ENCODE measurements at regions not wholly inside any gene's neighbourhood (a gene's known extent, or its start where the extent isn't known, plus 50 kb on each side); places are given as distances from the start of the nearest gene placed in this dataset.

DNA sequence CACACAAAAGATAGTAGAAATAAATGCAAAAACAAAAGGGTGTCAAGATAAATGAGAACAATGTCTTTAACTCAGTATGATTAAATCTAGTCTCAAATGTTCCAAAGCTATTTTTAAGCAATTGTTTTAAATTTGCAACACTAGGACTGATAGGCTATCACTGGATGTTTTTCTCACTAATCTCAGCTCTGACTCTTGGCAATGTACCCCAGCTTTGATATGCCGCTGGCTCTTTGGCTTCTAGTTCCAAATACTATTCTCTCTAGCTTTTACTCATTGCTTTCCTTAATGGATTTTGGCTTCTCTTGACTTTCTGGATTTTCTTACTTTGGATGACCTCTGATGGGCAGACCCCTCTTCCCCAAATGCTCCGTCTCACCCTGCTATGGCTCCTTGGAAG lies 116.0 kb upstream of the SLC35B3 start:
- Histone ChIP-seq H3K79me2 (ENCODE audit: insufficient read depth, low read length) (no peaks in the 10 kb centered on the region), H3K27me3 (ENCODE audit: insufficient read depth, low read length) (no peaks in the 10 kb centered on the region), H3K36me3 (ENCODE audit: control insufficient read depth in 1 of 2, insufficient read depth in 2 of 2, low read length in 2 of 2) (no peaks in the 10 kb centered on the region), H3K9ac (ENCODE audit: low read length) (no peak overlapping the region), H4K20me1 (ENCODE audit: insufficient read depth) (no peaks in the 10 kb centered on the region), H3K4me3 (replicated peaks in 1 of 2; ENCODE audit: low read depth in 1 of 2, low read length in 2 of 2) (no peak overlapping the region), H3K9me3 (ENCODE audit: control insufficient read depth in 1 of 2, insufficient read depth in 1 of 2, low read depth in 1 of 2, low read length in 2 of 2) (no peaks in the 10 kb centered on the region), H3K9me2 (ENCODE audit: insufficient read depth) (no peaks in the 10 kb centered on the region), H3K27ac (ENCODE audit: low read depth, low read length) (no peak overlapping the region), H2AFZ (ENCODE audit: low read depth, low read length, poor library complexity, severe bottlenecking) (no peak overlapping the region), H3K4me2 (ENCODE audit: low read length) (no peak overlapping the region), H3K4me1 (ENCODE audit: control insufficient read depth in 1 of 2, insufficient read depth in 2 of 2, low read length in 2 of 2) (peaks cover 0 to 2% of the 10 kb centered on the region in 2 experiments; a peak in 1 of 4 replicates)
- intact Hi-C loops (cut with micrococcal nuclease), result no loop called here
- ChIA-PET CTCF (no interaction called here), RAD21 (ENCODE audit: low non-redundant PET in 1 of 2, low total read pairs in 2 of 2, uncharacterized antibody in 2 of 2, unreplicated experiment in 2 of 2) (no interaction called here), POLR2A (no interaction called here)
- TF ChIP-seq, protein P1, sequence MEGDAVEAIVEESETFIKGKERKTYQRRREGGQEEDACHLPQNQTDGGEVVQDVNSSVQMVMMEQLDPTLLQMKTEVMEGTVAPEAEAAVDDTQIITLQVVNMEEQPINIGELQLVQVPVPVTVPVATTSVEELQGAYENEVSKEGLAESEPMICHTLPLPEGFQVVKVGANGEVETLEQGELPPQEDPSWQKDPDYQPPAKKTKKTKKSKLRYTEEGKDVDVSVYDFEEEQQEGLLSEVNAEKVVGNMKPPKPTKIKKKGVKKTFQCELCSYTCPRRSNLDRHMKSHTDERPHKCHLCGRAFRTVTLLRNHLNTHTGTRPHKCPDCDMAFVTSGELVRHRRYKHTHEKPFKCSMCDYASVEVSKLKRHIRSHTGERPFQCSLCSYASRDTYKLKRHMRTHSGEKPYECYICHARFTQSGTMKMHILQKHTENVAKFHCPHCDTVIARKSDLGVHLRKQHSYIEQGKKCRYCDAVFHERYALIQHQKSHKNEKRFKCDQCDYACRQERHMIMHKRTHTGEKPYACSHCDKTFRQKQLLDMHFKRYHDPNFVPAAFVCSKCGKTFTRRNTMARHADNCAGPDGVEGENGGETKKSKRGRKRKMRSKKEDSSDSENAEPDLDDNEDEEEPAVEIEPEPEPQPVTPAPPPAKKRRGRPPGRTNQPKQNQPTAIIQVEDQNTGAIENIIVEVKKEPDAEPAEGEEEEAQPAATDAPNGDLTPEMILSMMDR (IDR thresholded peaks at IDR 0.05 in 2 of 3, conservative IDR thresholded peaks at IDR 0.05 in 1 of 3; ENCODE audit: borderline replicate concordance in 1 of 3, insufficient read depth in 1 of 3, low read depth in 2 of 3, low read length in 2 of 3), result no peak
- TF ChIP-seq EZH2 (IDR thresholded peaks at IDR 0.05), result no peak
- TF ChIP-seq EGR1 (IDR thresholded peaks at IDR 0.05; ENCODE audit: low read depth), result no peak
- no peak for TF ChIP-seq JUND (IDR thresholded peaks at IDR 0.05)
- no peak for TF ChIP-seq FOSL1 (IDR thresholded peaks at IDR 0.05; ENCODE audit: low read depth)
- no peak for TF ChIP-seq RAD21 (IDR thresholded peaks at IDR 0.05; ENCODE audit: low read depth)
- TF ChIP-seq SP1 (IDR thresholded peaks at IDR 0.05; ENCODE audit: low read depth), result no peak
- TF ChIP-seq POLR2AphosphoS5 (IDR thresholded peaks at IDR 0.05; ENCODE audit: low read depth, low read length), result no peak
- TF ChIP-seq TCF7L2 (IDR thresholded peaks at IDR 0.05; ENCODE audit: borderline replicate concordance, extremely low read depth, insufficient read depth, insufficient read length), result no peak
- TF ChIP-seq, protein P2, sequence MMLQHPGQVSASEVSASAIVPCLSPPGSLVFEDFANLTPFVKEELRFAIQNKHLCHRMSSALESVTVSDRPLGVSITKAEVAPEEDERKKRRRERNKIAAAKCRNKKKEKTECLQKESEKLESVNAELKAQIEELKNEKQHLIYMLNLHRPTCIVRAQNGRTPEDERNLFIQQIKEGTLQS (IDR thresholded peaks at IDR 0.05), result no peak
- no peak for TF ChIP-seq CEBPB (IDR thresholded peaks at IDR 0.05; ENCODE audit: low read depth)
- no peak for TF ChIP-seq SRF (IDR thresholded peaks at IDR 0.05; ENCODE audit: low read depth)
- TF ChIP-seq ELF1 (IDR thresholded peaks at IDR 0.05; ENCODE audit: borderline replicate concordance, low read depth), result no peak
- no peak for TF ChIP-seq ZFX (IDR thresholded peaks at IDR 0.05)
- TF ChIP-seq, protein P3, sequence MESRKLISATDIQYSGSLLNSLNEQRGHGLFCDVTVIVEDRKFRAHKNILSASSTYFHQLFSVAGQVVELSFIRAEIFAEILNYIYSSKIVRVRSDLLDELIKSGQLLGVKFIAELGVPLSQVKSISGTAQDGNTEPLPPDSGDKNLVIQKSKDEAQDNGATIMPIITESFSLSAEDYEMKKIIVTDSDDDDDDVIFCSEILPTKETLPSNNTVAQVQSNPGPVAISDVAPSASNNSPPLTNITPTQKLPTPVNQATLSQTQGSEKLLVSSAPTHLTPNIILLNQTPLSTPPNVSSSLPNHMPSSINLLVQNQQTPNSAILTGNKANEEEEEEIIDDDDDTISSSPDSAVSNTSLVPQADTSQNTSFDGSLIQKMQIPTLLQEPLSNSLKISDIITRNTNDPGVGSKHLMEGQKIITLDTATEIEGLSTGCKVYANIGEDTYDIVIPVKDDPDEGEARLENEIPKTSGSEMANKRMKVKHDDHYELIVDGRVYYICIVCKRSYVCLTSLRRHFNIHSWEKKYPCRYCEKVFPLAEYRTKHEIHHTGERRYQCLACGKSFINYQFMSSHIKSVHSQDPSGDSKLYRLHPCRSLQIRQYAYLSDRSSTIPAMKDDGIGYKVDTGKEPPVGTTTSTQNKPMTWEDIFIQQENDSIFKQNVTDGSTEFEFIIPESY (IDR thresholded peaks at IDR 0.05; ENCODE audit: extremely low read depth, insufficient replicate concordance, low read length), result no peak
- no peak for TF ChIP-seq YY1 (IDR thresholded peaks at IDR 0.05; ENCODE audit: extremely low read depth, insufficient replicate concordance, low read depth, low read length)
- no peak for TF ChIP-seq SIN3A (IDR thresholded peaks at IDR 0.05; ENCODE audit: low read depth)
- TF ChIP-seq, protein P4, sequence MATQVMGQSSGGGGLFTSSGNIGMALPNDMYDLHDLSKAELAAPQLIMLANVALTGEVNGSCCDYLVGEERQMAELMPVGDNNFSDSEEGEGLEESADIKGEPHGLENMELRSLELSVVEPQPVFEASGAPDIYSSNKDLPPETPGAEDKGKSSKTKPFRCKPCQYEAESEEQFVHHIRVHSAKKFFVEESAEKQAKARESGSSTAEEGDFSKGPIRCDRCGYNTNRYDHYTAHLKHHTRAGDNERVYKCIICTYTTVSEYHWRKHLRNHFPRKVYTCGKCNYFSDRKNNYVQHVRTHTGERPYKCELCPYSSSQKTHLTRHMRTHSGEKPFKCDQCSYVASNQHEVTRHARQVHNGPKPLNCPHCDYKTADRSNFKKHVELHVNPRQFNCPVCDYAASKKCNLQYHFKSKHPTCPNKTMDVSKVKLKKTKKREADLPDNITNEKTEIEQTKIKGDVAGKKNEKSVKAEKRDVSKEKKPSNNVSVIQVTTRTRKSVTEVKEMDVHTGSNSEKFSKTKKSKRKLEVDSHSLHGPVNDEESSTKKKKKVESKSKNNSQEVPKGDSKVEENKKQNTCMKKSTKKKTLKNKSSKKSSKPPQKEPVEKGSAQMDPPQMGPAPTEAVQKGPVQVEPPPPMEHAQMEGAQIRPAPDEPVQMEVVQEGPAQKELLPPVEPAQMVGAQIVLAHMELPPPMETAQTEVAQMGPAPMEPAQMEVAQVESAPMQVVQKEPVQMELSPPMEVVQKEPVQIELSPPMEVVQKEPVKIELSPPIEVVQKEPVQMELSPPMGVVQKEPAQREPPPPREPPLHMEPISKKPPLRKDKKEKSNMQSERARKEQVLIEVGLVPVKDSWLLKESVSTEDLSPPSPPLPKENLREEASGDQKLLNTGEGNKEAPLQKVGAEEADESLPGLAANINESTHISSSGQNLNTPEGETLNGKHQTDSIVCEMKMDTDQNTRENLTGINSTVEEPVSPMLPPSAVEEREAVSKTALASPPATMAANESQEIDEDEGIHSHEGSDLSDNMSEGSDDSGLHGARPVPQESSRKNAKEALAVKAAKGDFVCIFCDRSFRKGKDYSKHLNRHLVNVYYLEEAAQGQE (IDR thresholded peaks at IDR 0.05; ENCODE audit: low read depth), result no peak
- TF ChIP-seq POLR2A (IDR thresholded peaks at IDR 0.05; ENCODE audit: borderline replicate concordance, extremely low read depth, insufficient read depth, insufficient read length), result no peak
- no peak for TF ChIP-seq EZH2phosphoT487 (IDR thresholded peaks at IDR 0.05; ENCODE audit: borderline replicate concordance)
- DNase-seq (ENCODE audit: low read depth, low spot score) (no peak), ATAC-seq (no peak)
- no TSS peak for BruUV-seq (replicated peaks)
